Tibial nerve (tissue), 3 donors: ENCODE measurements at regions not wholly inside any gene's neighbourhood (a gene's known extent, or its start where the extent isn't known, plus 50 kb on each side); places are given as distances from the start of the nearest gene placed in this dataset.
"Not testable (repeated sequence)": the region's sequence is repeated elsewhere in the genome, so short reads cannot be mapped to it uniquely, and the experiment has no call there.

Source experiments
- POLR2A ChIP-seq, 2 donors: fragments of 450-650 bp; IDR thresholded peaks; one replicate each; pipeline ENCODE4 v1.6.1; 2017; ENCODE audit warnings: antibody characterized with exemption in 2 of 2, mild to moderate bottlenecking in 2 of 2, moderate library complexity in 2 of 2
- TF ChIP-seq, protein P1 (sequence below), 5 experiments: fragments of 200-600 bp in 3 of 5; fragments of 450-650 bp in 2 of 5; sonication (generic) in 3 of 5; IDR thresholded peaks; one replicate each; pipeline ENCODE4 v1.5.1; 2016 to 2019; ENCODE audit warnings: antibody characterized with exemption in 5 of 5, mild to moderate bottlenecking in 3 of 5, moderate library complexity in 2 of 5

DNA sequence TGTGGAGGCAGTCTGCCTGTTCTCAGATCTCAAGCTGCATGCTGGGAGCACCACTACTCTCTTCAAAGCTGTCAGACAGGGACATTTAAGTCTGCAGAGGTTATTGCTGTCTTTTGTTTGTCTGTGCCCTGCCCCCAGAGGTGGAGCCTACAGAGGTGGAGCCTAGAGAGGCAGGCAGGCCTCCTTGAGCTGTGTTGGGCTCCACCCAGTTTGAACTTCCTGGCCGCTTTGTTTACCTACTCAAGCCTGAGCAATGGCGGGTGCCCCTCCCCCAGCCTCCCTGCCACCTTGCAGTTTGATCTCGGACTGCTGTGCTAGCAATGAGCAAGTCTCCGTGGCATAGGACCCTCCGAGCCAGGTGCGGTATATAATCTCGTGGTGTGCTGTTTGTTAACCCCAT, 64.9 kb upstream of the PARP8 start:
- TF ChIP-seq, protein P1, sequence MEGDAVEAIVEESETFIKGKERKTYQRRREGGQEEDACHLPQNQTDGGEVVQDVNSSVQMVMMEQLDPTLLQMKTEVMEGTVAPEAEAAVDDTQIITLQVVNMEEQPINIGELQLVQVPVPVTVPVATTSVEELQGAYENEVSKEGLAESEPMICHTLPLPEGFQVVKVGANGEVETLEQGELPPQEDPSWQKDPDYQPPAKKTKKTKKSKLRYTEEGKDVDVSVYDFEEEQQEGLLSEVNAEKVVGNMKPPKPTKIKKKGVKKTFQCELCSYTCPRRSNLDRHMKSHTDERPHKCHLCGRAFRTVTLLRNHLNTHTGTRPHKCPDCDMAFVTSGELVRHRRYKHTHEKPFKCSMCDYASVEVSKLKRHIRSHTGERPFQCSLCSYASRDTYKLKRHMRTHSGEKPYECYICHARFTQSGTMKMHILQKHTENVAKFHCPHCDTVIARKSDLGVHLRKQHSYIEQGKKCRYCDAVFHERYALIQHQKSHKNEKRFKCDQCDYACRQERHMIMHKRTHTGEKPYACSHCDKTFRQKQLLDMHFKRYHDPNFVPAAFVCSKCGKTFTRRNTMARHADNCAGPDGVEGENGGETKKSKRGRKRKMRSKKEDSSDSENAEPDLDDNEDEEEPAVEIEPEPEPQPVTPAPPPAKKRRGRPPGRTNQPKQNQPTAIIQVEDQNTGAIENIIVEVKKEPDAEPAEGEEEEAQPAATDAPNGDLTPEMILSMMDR (IDR thresholded peaks at IDR 0.05): not testable (repeated sequence)
- not testable (repeated sequence) for TF ChIP-seq POLR2A (IDR thresholded peaks at IDR 0.05)
